T-helper 2 cell (primary cell): ENCODE measurements at regions not wholly inside any gene's neighbourhood (a gene's known extent, or its start where the extent isn't known, plus 50 kb on each side); places are given as distances from the start of the nearest gene placed in this dataset.
"Not testable (repeated sequence)": the region's sequence is repeated elsewhere in the genome, so short reads cannot be mapped to it uniquely, and the experiment has no call there.

Experiments used
- DNase-seq, 5 experiments: peaks; one replicate each; pipeline versions ENCODE4 v3.0.0 to v3.0.0-alpha.2; 2012 to 2022

DNA sequence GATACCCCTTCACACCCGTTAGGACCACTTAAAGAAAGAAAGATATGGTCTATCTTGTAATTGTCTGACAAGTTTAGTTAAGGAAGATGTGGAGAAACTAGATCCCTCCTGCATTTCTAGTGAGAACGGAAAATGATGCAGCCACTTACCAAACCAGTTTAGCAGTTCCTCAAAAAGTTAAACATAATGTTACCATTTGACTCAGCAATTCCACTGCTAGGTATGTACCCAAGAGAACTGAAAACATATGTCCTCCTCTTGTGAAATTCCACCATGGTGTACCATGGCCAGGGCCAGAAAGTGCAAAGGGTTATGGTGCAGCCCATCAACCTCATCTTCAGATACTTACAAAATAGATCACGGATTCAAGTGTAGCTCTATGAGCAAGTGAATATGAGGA lies 79.0 kb upstream of the ID2 start:
- DNase-seq, result no peak

DNA sequence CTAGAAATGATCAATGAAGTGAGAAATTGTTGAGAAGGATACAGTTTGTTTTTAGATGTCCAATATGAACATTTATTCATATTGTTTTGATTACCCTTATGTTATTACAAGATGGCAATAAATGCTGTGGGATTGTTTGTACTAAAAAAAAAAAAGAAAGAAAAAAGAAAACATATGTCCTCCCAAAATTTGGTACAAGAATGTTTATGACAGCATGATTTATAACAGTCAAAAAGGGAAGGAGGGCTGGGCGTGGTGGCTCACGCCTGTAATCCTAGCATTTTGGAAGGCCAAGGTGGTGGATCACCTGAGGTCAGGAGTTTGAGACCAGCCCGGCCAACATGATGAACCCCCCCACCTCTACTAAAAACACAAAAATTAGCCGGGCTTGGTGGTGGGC lies 78.5 kb upstream of the ID2 start:
- not testable (repeated sequence) for DNase-seq

DNA sequence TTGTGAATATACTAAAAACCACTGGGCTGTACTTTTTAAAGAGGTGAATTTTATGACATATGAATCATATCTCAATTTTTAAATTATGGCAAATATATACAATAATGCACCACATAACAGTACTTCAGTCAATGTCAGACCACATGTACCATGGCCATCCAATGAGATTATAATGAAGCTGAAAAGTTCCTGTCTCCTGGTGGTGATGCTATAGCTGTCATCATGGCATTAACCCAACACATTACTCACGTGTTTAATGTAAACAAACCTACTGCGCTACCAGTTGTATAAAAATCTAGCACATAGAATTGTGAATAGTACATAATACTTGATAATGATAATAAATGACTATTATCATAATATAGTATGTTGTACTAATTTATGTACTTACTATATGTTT lies 77.6 kb upstream of the ID2 start:
- DNase-seq, result no peak

- DNase-seq, result no peak
These were observed 76.3 kb upstream of the ID2 start for GRCh38 chr2:8605351-8606065.

GRCh38 chr2:8606226-8606625 lies 75.6 kb upstream of the ID2 start:
- DNase-seq, result peak in 1 of 5 experiments; percentile 42

DNA sequence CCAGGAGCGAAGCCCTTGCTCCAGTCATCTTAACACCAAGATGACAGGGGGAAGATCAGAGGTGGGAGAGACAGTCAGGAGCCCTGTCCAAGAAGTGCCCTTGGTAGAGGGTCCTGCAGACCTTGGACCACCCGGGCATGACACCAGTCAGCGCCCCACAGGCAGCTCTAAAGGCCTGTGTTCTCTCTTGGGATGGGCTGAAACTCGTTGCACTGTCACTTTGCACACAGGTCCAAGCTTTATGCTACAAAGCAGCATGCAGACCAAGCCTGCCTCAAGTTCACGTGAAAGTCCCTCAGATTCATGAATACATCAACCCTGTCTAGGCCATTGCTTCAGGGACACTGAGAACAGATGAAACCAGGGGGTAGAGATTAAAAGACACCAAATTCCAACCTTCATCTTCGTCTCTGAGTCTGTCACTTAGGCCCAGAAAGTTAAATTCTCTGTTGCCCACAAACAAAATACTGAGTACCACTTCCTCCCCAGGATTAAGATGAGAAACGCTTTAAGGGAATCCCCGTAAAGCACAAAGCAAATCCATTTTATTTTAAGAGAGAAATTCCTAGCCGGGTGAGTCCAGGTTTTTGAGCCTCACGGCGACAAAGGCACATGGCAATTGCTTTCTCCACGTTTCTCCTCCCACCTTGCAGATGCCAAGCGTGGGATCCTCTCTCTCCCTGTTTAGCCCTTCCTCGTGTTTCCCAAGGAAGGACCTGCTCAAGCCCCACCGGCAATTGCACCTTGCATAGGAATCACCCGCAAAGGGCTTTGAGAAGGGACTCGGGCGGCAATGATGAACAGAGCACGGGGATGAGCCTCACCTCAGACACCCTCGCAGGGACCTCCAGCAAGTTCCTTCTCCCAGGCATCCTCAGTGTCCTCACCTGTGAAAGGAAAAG lies 75.0 kb upstream of the ID2 start:
- peak in 1 of 5 experiments; percentile 31 for DNase-seq

DNA sequence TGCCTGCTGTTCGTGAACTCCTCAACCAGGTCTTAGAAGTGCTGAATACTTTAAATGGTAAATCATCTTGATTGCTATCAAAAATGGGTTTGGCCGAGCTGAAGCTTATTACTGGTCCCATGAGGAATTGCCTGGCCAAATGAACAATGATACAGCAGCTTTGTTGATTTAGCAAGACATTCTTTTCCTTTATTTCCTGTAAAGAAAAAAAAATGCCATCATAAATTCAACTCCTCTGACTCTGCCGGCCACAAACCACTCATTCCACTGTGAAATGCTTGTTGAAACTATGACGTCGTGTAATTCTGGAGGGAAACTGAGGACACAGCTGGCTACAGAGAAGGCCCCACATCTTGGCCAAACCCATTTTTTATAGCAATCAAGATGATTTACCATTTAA lies 74.2 kb upstream of the ID2 start:
- no peak for DNase-seq

GRCh38 chr2:8608411-8608954 lies 73.4 kb upstream of the ID2 start:
- DNase-seq, result peak in 1 of 5 experiments; percentile 98

DNA sequence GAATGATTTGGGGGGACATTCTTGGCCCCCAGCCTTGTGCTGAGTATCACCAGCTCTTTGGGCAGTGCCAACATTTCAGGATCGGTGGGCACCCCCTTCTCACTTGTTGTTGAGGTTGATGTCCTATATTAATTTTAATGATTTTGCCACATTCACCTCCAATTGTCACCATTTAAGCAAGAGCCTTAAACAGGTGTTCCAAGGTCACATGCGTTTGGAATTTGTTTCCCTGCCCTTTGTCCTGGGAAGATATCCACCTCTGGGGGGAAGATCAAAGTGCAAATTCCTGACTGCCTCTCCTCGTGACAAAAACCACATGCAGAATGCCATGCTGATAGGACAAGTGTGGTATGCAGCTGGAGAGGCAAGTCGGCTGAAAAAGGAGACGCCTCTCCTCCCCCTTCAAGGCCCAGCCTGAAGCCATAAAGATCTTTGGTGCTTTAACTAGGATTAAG lies 72.5 kb upstream of the ID2 start:
- no peak for DNase-seq

DNA sequence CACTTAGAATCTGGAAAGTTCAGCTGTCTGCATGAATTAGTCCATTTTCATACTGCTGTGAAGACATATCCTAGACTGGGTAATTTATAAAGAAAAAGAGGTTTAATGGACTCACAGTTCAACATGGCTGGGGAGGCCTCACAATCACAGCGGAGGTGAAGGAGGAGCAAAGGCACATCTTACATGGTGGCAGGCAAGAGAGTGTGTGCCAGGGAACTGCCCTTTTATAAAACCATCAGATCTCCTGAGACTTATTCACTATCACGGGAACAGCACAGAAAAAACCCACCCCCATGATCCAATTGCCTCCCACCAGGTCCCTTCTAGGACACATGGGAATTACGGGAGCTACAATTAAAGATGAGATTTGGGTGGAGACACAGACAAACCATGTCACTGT lies 71.1 kb upstream of the ID2 start:
- not testable (repeated sequence) for DNase-seq

DNA sequence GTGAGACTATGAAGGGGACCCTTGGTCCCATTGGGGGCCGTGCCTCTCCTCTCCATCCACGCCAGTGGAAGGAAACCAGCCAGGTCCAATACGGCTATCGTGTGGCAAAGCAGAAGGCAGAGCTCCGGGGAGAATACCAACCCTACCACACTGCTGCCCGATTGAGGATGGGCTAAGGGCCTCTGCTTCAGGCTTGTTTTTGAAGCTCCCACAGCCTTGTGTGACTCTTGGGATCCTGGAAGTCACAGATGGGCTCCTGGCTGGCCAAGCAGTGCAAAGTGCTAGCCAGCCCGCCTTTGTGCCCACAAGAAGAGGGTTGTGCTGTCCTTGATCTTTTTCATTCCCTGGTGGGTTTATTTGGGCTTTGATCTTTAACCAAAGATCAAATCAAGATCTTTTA lies 70.6 kb upstream of the ID2 start:
- no peak for DNase-seq

GRCh38 chr2:8611700-8612099 lies 70.2 kb upstream of the ID2 start:
- DNase-seq, result no peak

GRCh38 chr2:8612734-8613179 lies 69.1 kb upstream of the ID2 start:
- DNase-seq, result peak in 1 of 5 experiments; percentile 15

DNA sequence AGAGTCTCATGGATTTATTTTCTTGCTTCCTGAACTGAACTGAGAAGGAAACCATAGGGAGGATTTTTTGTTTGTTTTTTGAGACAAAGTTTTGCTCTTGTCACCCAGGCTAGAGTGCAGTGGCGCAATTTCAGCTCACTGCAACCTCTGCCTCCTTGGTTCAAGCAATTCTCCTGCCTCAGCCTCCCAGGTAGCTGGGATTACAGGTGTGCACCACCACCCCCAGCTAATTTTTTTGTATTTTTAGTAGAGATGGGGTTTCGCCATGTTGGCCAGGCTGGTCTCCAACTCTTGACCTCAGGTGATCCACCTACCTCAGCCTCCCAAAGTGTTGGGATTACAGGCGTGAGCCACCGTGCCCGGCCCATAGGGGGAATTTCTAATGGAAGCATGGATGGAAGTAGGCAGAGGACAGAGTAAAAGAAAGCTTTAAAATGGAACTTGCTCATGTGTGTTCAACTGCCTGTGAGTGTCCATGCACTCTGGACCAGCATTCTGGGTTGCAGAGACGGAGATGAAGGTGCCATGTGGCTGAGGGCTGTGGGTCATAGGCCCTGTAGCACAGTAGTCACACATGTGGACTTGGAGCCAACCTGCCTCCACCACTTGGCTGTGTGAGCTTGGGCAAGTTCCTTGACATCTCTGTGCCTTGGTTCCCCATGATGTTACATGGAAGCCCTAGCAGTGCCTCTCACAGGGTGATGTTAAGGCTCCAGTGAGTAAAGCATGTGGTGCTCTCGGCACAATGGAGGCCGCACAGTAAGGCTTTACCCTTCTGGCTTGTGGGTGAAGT lies 68.5 kb upstream of the ID2 start:
- not testable (repeated sequence) for DNase-seq

GRCh38 chr2:8614646-8615045 lies 67.2 kb upstream of the ID2 start:
- DNase-seq, result no peak

- no peak for DNase-seq
These were observed 66.6 kb upstream of the ID2 start for GRCh38 chr2:8615252-8615575.

DNA sequence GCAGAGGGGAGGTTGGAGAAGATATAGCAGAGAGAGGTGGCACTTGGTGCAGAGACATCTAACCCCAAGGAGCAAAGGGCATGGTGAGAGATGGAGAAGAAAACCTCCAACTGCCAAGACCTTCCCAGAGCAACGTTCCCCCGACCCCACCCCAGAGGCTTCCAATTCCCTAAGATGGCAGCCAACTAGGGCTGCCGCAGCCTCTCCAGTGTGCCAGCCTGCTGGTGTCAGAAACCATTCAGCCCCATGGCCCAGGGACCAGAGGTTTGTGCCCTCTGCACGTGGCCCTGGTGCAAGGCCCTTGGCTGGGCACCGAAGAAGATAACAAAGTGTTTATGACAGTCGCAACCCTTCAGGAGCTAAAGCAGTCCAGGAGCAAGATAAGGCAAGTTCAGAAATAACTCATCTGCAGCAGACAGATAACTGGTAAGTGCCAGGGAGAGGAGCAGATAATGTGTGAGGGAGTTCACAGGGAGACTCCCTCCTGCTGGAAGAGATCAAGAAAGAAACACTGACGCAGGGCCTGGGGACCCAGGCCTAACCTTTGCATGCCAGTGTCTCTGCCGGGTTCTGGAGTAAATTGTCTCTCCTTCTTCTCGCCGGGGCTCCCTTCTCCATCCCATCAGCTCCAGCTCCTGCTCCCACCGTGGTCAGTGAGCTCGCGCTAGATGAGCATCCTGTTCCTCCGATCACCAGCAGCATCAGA lies 66.1 kb upstream of the ID2 start:
- DNase-seq, result no peak

GRCh38 chr2:8617048-8617447 lies 64.8 kb upstream of the ID2 start:
- DNase-seq, result no peak

DNA sequence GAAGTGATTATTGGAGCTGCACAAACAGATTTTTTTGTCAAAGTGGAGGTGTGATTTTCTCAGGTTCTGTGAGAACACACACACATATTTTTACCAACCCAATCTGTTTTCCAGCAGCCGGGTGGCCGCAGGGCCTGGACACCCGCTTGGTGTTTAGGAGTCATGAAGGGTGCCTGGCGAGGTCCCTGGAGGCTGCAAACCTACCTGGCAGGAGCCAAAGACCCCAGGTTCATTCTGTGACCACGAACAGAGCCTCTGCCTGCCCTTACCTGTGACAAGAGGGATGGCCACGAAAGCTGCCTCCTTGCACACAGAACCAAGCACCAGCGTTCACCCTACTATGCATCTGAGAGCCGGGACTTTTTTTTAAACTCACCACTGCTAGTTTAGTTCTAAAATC lies 64.3 kb upstream of the ID2 start:
- DNase-seq, result no peak

- DNase-seq, result no peak
These were observed 62.8 kb upstream of the ID2 start for GRCh38 chr2:8619071-8619470.

GRCh38 chr2:8620611-8621382 lies 61.1 kb upstream of the ID2 start:
- no peak for DNase-seq
